ENCODE measurements at regions not wholly inside any gene's neighbourhood (a gene's known extent, or its start where the extent isn't known, plus 50 kb on each side); places are given as distances from the start of the nearest gene placed in this dataset.

- no peak for DNase-seq (ENCODE audit: low read depth)
- no peak overlapping the region for H3K4me3 ChIP-seq (ENCODE audit: low read length)
- TF ChIP-seq CTCF (IDR thresholded peaks at IDR 0.05; ENCODE audit: insufficient read depth, low read depth, low read length, missing control alignments): no peak
Observed at GRCh38 chr17:62902531-62903220, 63.4 kb upstream of the TANC2 start.

- DNase-seq (ENCODE audit: low read depth): no peak
- no peak overlapping the region for H3K4me3 ChIP-seq (ENCODE audit: low read length)
- no peak for TF ChIP-seq CTCF (IDR thresholded peaks at IDR 0.05; ENCODE audit: insufficient read depth, low read depth, low read length, missing control alignments)
Observed at GRCh38 chr17:62901544-62901943, 64.5 kb upstream of the TANC2 start.

- no peak for DNase-seq (ENCODE audit: low read depth)
- H3K4me3 ChIP-seq (ENCODE audit: low read length): no peak overlapping the region
- TF ChIP-seq CTCF (IDR thresholded peaks at IDR 0.05; ENCODE audit: insufficient read depth, low read depth, low read length, missing control alignments): no peak
Observed at GRCh38 chr17:62900096-62900495, 65.9 kb upstream of the TANC2 start.

- no peak for DNase-seq (ENCODE audit: low read depth)
- no peak for TF ChIP-seq CTCF (IDR thresholded peaks at IDR 0.05; ENCODE audit: insufficient read depth, low read depth, low read length, missing control alignments)
- H3K4me3 ChIP-seq (ENCODE audit: low read length): no peak overlapping the region
Observed at GRCh38 chr17:62899361-62899760, 66.7 kb upstream of the TANC2 start.

GRCh38 chr17:62898239-62898864 is 67.7 kb upstream of the TANC2 start:
- no peak overlapping the region for H3K4me3 ChIP-seq (ENCODE audit: low read length)
- DNase-seq (ENCODE audit: low read depth): no peak
- no peak for TF ChIP-seq CTCF (IDR thresholded peaks at IDR 0.05; ENCODE audit: insufficient read depth, low read depth, low read length, missing control alignments)

- no peak for TF ChIP-seq CTCF (IDR thresholded peaks at IDR 0.05; ENCODE audit: insufficient read depth, low read depth, low read length, missing control alignments)
- H3K4me3 ChIP-seq (ENCODE audit: low read length): no peak overlapping the region
Observed at GRCh38 chr17:62897706-62898105, 68.3 kb upstream of the TANC2 start.

More at GRCh38 chr17:62897706-62898105, 68.3 kb upstream of the TANC2 start:
- no peak for DNase-seq (ENCODE audit: low read depth)

Measured in epithelial cell of esophagus (primary cell).